SK-N-SH treated with all-trans-retinoic acid at 6 μM for 48 hours (cell line): ENCODE measurements at regions not wholly inside any gene's neighbourhood (a gene's known extent, or its start where the extent isn't known, plus 50 kb on each side); places are given as distances from the start of the nearest gene placed in this dataset.
"Not testable (repeated sequence)": the region's sequence is repeated elsewhere in the genome, so short reads cannot be mapped to it uniquely, and the experiment has no call there.

Experiments used
- ATAC-seq: fragments of 200-7000 bp; cut with Tn5 transposase; 3 replicates; pipeline ENCODE4 v1.9.1; 2020; ENCODE audit warnings: mild to moderate bottlenecking, moderate library complexity
- BACH2 ChIP-seq: fragments of 250-450 bp; sonication (Bioruptor Pico); IDR thresholded peaks from 2 replicates; pipeline ENCODE4 v1.9.0; 2021; ENCODE audit warnings: mild to moderate bottlenecking, borderline replicate concordance
- ISL1 ChIP-seq: fragments of 250-450 bp; sonication (Bioruptor Pico); IDR thresholded peaks from 2 replicates; pipeline ENCODE4 v2.1.2; 2022; ENCODE audit warnings: mild to moderate bottlenecking, moderate library complexity
- OSR1 ChIP-seq: fragments of 250-450 bp; sonication (Bioruptor Pico); IDR thresholded peaks from 2 replicates; pipeline ENCODE4 v1.8.0; 2022; ENCODE audit warnings: moderate library complexity, mild to moderate bottlenecking, inconsistent platforms
- PATZ1 ChIP-seq: fragments of 250-450 bp; sonication (Bioruptor Pico); IDR thresholded peaks from 2 replicates; pipeline ENCODE4 v1.8.0; 2020; ENCODE audit warnings: mild to moderate bottlenecking, moderate library complexity, borderline replicate concordance
- PPARA ChIP-seq: fragments of 250-450 bp; sonication (Bioruptor Pico); IDR thresholded peaks from 2 replicates; pipeline ENCODE4 v1.5.0; 2020; ENCODE audit warnings: mild to moderate bottlenecking, borderline replicate concordance
- RARB ChIP-seq: fragments of 250-450 bp; sonication (Bioruptor Pico); IDR thresholded peaks from 2 replicates; pipeline ENCODE4 v1.8.0; 2021; ENCODE audit warnings: mild to moderate bottlenecking, moderate library complexity
- TCF4 ChIP-seq: fragments of 250-450 bp; sonication (Bioruptor Pico); IDR thresholded peaks from 2 replicates; pipeline ENCODE4 v1.8.0; 2021; ENCODE audit warnings: mild to moderate bottlenecking, moderate library complexity, borderline replicate concordance
- TOX ChIP-seq: fragments of 250-450 bp; sonication (Bioruptor Pico); IDR thresholded peaks from 2 replicates; pipeline ENCODE4 v1.8.0; 2021; ENCODE audit warnings: mild to moderate bottlenecking, moderate library complexity, borderline replicate concordance
- TSHZ2 ChIP-seq: fragments of 250-450 bp; sonication (Bioruptor Pico); IDR thresholded peaks from 2 replicates; pipeline ENCODE4 v1.5.0; 2020; ENCODE audit warnings: mild to moderate bottlenecking, moderate library complexity
- ZC3H10 ChIP-seq: fragments of 250-450 bp; sonication (Bioruptor Pico); IDR thresholded peaks from 2 replicates; pipeline ENCODE4 v1.5.1; 2021; ENCODE audit warnings: mild to moderate bottlenecking, moderate library complexity
- ZFP3 ChIP-seq: fragments of 250-450 bp; sonication (Bioruptor Pico); IDR thresholded peaks from 2 replicates; pipeline ENCODE4 v1.5.0; 2020; ENCODE audit warnings: mild to moderate bottlenecking, moderate library complexity
- ZFP30 ChIP-seq: fragments of 450-650 bp; formaldehyde crosslinking; IDR thresholded peaks from 2 replicates; pipeline ENCODE4 v1.5.0; 2022; ENCODE audit warnings: mild to moderate bottlenecking, moderate library complexity
- ZNF8 ChIP-seq: fragments of 450-650 bp; formaldehyde crosslinking; IDR thresholded peaks from 2 replicates; pipeline ENCODE4 v1.5.0; 2020; ENCODE audit warnings: mild to moderate bottlenecking, moderate library complexity
- TF ChIP-seq, protein P1 (sequence below): fragments of 250-450 bp; sonication (Bioruptor Pico); IDR thresholded peaks from 2 replicates; pipeline ENCODE4 v1.8.0; 2021; ENCODE audit warnings: low read depth, mild to moderate bottlenecking, moderate library complexity, borderline replicate concordance
- TF ChIP-seq, protein P2 (sequence below): fragments of 250-450 bp; sonication (Bioruptor Pico); IDR thresholded peaks from 2 replicates; pipeline ENCODE4 v1.5.1; 2020; ENCODE audit warnings: low read depth, mild to moderate bottlenecking, moderate library complexity

GRCh38 chrX:74049126-74049525 lies 196.6 kb upstream of the XIST start:
- no peak for TF ChIP-seq ZFP3 (CRISPR knock-in tag)
- TF ChIP-seq RARB (CRISPR knock-in tag): no peak
- no peak for TF ChIP-seq ZNF8 (CRISPR knock-in tag)
- TF ChIP-seq, protein P1, sequence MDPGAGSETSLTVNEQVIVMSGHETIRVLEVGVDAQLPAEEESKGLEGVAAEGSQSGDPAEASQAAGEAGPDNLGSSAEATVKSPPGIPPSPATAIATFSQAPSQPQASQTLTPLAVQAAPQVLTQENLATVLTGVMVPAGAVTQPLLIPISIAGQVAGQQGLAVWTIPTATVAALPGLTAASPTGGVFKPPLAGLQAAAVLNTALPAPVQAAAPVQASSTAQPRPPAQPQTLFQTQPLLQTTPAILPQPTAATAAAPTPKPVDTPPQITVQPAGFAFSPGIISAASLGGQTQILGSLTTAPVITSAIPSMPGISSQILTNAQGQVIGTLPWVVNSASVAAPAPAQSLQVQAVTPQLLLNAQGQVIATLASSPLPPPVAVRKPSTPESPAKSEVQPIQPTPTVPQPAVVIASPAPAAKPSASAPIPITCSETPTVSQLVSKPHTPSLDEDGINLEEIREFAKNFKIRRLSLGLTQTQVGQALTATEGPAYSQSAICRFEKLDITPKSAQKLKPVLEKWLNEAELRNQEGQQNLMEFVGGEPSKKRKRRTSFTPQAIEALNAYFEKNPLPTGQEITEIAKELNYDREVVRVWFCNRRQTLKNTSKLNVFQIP (CRISPR knock-in tag): no peak
- no peak for TF ChIP-seq OSR1 (CRISPR knock-in tag)
- TF ChIP-seq ZFP30 (CRISPR knock-in tag): no peak
- ATAC-seq: no peak

DNA sequence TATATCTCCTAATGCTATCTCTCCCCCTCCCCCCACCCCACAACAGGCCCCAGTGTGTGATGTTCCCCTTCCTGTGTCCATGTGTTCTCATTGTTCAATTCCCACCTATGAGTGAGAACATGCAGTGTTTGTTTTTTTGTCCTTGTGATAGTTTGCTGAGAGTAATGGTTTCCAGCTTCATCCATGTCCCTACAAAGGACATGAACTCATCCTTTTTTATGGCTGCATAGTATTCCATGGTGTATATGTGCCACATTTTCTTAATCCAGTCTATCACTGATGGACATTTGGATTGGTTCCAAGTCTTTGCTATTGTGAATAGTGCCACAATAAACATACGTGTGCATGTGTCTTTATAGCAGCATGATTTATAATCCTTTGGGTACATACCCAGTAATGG lies 181.6 kb upstream of the XIST start:
- not testable (repeated sequence) for ATAC-seq

DNA sequence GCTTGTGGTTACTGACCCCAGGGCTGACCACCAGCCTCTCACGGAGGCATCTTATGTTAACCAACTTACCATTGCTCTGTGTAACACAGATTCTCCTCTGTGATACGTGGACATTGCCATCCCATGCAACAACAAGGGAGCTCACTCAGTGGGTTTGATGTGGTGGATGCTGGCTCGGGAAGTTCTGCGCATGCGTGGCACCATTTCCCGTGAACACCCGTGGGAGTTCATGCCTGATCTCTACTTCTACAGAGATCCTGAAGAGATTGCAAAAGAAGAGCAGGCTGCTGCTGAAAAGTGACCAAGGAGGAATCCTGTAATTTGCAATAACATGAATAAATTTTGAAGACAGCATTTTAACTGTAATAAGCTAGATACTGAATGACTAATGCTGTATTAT lies 179.0 kb upstream of the XIST start:
- not testable (repeated sequence) for ATAC-seq

- ATAC-seq: not testable (repeated sequence)
These were observed 178.3 kb upstream of the XIST start for GRCh38 chrX:74030766-74031165.

DNA sequence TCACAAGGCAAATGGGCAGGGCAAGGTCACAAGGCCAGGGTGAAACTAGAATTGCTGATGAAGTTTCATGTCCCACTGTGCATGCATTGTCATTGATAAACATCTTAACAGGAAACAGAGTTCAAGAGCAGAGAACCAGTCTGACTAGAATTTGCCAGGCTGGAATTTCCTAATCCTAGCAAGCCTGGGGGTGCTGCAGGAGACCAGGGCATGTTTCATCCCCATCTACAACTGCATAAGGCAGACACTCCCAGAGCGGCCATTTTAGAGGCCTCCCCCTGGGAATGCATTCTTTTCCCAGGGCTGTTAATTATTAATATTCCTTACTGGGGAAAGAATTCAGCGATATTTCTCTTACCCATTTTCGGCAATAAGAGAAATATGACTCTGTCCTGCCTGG lies 172.6 kb upstream of the XIST start:
- ATAC-seq: not testable (repeated sequence)

- no peak for TF ChIP-seq PATZ1 (CRISPR knock-in tag)
- TF ChIP-seq ISL1 (CRISPR knock-in tag): no peak
- no peak for ATAC-seq
These were observed 170.7 kb upstream of the XIST start for GRCh38 chrX:74023203-74023602.

DNA sequence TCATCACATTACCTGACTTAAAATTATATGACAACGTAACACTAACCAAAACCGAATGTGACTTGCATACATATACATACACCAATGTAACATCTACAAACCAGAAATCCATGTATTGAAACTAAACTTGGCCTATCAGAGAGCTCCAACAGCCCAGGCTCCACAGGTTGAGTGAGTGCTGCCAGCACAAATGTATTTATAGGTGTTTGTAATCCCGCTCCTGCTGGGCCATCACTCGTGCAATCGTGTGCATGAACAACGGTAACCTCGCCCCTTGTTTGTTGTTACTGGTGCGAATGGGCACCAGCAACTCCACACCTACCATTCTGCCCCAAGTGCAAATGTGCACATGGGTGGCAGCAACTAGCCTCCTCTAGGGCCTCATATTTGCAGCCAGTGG lies 165.7 kb upstream of the XIST start:
- ATAC-seq: no peak
- TF ChIP-seq TCF4 (CRISPR knock-in tag): no peak

- TF ChIP-seq TCF4 (CRISPR knock-in tag) (no peak), TSHZ2 (CRISPR knock-in tag) (no peak), PATZ1 (CRISPR knock-in tag) (no peak), ZC3H10 (CRISPR knock-in tag) (no peak), ISL1 (CRISPR knock-in tag) (no peak), TOX (CRISPR knock-in tag) (no peak), ZFP30 (CRISPR knock-in tag) (no peak), PPARA (CRISPR knock-in tag) (no peak), BACH2 (no peak)
- TF ChIP-seq, protein P2, sequence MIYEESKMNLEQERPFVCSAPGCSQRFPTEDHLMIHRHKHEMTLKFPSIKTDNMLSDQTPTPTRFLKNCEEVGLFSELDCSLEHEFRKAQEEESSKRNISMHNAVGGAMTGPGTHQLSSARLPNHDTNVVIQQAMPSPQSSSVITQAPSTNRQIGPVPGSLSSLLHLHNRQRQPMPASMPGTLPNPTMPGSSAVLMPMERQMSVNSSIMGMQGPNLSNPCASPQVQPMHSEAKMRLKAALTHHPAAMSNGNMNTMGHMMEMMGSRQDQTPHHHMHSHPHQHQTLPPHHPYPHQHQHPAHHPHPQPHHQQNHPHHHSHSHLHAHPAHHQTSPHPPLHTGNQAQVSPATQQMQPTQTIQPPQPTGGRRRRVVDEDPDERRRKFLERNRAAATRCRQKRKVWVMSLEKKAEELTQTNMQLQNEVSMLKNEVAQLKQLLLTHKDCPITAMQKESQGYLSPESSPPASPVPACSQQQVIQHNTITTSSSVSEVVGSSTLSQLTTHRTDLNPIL: no peak
- ATAC-seq: peak; percentile 97
These were observed 163.0 kb upstream of the XIST start for GRCh38 chrX:74015379-74016019.
